ENCODE measurements at regions not wholly inside any gene's neighbourhood (a gene's known extent, or its start where the extent isn't known, plus 50 kb on each side); places are given as distances from the start of the nearest gene placed in this dataset.

GRCh38 chr7:131630427-131630826 lies 74.0 kb upstream of the PODXL start:
- no peak for TF ChIP-seq CTCF (IDR thresholded peaks at IDR 0.05; ENCODE audit: insufficient read depth, low read length, missing control alignments)
- no peak overlapping the region for H3K4me3 ChIP-seq (ENCODE audit: low read depth, low read length)
- CTCF ChIA-PET: interaction anchor here (1.2 kb wide), 1 partner anchor 25 kb away, joined by 4 read pairs; no protein-coding TSS in a partner anchor
- POLR2A ChIA-PET: no interaction called here
- no peak for DNase-seq (ENCODE audit: low read depth, low spot score)

GRCh38 chr7:131629217-131629882 lies 72.9 kb upstream of the PODXL start:
- ChIA-PET POLR2A (interaction anchor here (1.0 kb wide), 1 partner anchor 9 kb away, joined by 3 read pairs; no protein-coding TSS in a partner anchor), CTCF (interaction anchor here (1.5 to 1.6 kb wide), 2 partner anchors 23 to 118 kb away, joined by 3 to 4 read pairs; no protein-coding TSS in a partner anchor)
- TF ChIP-seq CTCF (IDR thresholded peaks at IDR 0.05; ENCODE audit: insufficient read depth, low read length, missing control alignments): no peak
- DNase-seq (ENCODE audit: low read depth, low spot score): no peak
- H3K4me3 ChIP-seq (ENCODE audit: low read depth, low read length): no peak overlapping the region

GRCh38 chr7:131628634-131629033 lies 72.2 kb upstream of the PODXL start:
- POLR2A ChIA-PET: interaction anchor here (1.0 kb wide), 1 partner anchor 8 kb away, joined by 3 read pairs; no protein-coding TSS in a partner anchor
- no peak for TF ChIP-seq CTCF (IDR thresholded peaks at IDR 0.05; ENCODE audit: insufficient read depth, low read length, missing control alignments)
- no peak for DNase-seq (ENCODE audit: low read depth, low spot score)
- CTCF ChIA-PET: interaction anchor here (0.9 to 1.6 kb wide), 3 partner anchors 22 to 117 kb away, joined by 3 to 4 read pairs (median 3); no protein-coding TSS in a partner anchor
- no peak overlapping the region for H3K4me3 ChIP-seq (ENCODE audit: low read depth, low read length)

GRCh38 chr7:131627735-131628190 lies 71.3 kb upstream of the PODXL start:
- TF ChIP-seq CTCF (IDR thresholded peaks at IDR 0.05; ENCODE audit: insufficient read depth, low read length, missing control alignments): no peak
- DNase-seq (ENCODE audit: low read depth, low spot score): no peak
- ChIA-PET CTCF (interaction anchor here (0.9 to 4.0 kb wide), 5 partner anchors 21 to 121 kb away, joined by 3 to 18 read pairs (median 3); no protein-coding TSS in a partner anchor), POLR2A (no interaction called here)
- H3K4me3 ChIP-seq (ENCODE audit: low read depth, low read length): no peak overlapping the region

GRCh38 chr7:131626643-131627042 lies 70.2 kb upstream of the PODXL start:
- no peak for DNase-seq (ENCODE audit: low read depth, low spot score)
- CTCF ChIA-PET: interaction anchor here (1.5 to 4.0 kb wide), 5 partner anchors 14 to 113 kb away, joined by 3 to 18 read pairs (median 5); no protein-coding TSS in a partner anchor

More at GRCh38 chr7:131626643-131627042, 70.2 kb upstream of the PODXL start:
- POLR2A ChIA-PET: no interaction called here
- H3K4me3 ChIP-seq (ENCODE audit: low read depth, low read length): no peak overlapping the region
- TF ChIP-seq CTCF (IDR thresholded peaks at IDR 0.05; ENCODE audit: insufficient read depth, low read length, missing control alignments): no peak

Data from AG04449 (cell line).